Spleen (tissue), 7 donors: ENCODE measurements at regions not wholly inside any gene's neighbourhood (a gene's known extent, or its start where the extent isn't known, plus 50 kb on each side); places are given as distances from the start of the nearest gene placed in this dataset.

Experiments
- CTCF ChIP-seq, 11 experiments: fragments of 200-600 bp in 7 of 11; fragments of 450-650 bp in 4 of 11; sonication (generic) in 4 of 11; IDR thresholded peaks in 8 of 11; conservative IDR thresholded peaks in 3 of 11; 1 replicate in 7 of 11; 2 replicates in 4 of 11; pipeline versions ENCODE4 v1.4.0 to v1.8.0; 2016 to 2021; ENCODE audit warnings: antibody characterized with exemption in 11 of 11, inconsistent platforms in 4 of 11, mild to moderate bottlenecking in 1 of 11
- POLR2A ChIP-seq, 3 donors: fragments of 450-650 bp; IDR thresholded peaks; one replicate each; pipeline ENCODE4 v1.5.1; 2017; ENCODE audit warnings: antibody characterized with exemption in 3 of 3, mild to moderate bottlenecking in 1 of 3
- donor health status: DM: no; HTN: no; CAD: no; lungs with moderate emphysema.
- donor health status: DM: no; HTN: no; CAD: no.
- donor health status: DM: no; HTN: no; CAD: no.

- TF ChIP-seq CTCF (IDR thresholded peaks at IDR 0.05 in 8 of 11, conservative IDR thresholded peaks at IDR 0.05 in 3 of 11): no peak
- no peak for TF ChIP-seq POLR2A (IDR thresholded peaks at IDR 0.05)
These were observed 179.1 kb upstream of the RPRM start for GRCh38 chr2:153657651-153658050.
